ENCODE measurements at regions not wholly inside any gene's neighbourhood (a gene's known extent, or its start where the extent isn't known, plus 50 kb on each side); places are given as distances from the start of the nearest gene placed in this dataset.

- TF ChIP-seq, protein P1, sequence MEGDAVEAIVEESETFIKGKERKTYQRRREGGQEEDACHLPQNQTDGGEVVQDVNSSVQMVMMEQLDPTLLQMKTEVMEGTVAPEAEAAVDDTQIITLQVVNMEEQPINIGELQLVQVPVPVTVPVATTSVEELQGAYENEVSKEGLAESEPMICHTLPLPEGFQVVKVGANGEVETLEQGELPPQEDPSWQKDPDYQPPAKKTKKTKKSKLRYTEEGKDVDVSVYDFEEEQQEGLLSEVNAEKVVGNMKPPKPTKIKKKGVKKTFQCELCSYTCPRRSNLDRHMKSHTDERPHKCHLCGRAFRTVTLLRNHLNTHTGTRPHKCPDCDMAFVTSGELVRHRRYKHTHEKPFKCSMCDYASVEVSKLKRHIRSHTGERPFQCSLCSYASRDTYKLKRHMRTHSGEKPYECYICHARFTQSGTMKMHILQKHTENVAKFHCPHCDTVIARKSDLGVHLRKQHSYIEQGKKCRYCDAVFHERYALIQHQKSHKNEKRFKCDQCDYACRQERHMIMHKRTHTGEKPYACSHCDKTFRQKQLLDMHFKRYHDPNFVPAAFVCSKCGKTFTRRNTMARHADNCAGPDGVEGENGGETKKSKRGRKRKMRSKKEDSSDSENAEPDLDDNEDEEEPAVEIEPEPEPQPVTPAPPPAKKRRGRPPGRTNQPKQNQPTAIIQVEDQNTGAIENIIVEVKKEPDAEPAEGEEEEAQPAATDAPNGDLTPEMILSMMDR (IDR thresholded peaks at IDR 0.05; ENCODE audit: control extremely low read depth, extremely low read depth, low read depth, missing control alignments) = no peak
- ChIA-PET POLR2A (no interaction called here), CTCF (interaction anchor here (1.1 kb wide), 1 partner anchor 11 kb away, joined by 4 read pairs; no protein-coding TSS in a partner anchor)
- no peak for DNase-seq (ENCODE audit: extremely low spot score)
These were observed 772.3 kb downstream of the MAT2B start for GRCh38 chr5:164277720-164278119.

DNA sequence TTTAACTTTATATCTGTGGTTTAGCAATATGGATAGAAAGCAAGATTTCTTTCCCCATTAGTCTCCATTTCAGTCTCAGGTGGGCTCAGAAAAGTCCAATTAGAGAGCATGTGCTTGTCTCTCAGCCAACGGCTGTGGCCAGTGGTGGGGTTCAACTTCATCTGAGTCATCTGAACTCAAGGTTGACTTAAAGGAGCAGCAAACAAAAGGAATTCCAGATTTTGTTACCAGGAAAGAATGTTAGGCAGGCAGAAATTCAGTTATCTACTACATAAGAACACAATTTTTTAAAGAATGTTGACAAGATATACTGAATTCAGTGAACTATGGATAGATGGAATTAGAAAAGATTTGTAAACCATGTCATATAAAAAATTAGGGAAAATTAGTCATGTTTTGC is 784.1 kb downstream of the MAT2B start:
- TF ChIP-seq, protein P1 (IDR thresholded peaks at IDR 0.05; ENCODE audit: control extremely low read depth, extremely low read depth, low read depth, missing control alignments) = no peak
- ChIA-PET CTCF (interaction anchor here (1.5 kb wide), 1 partner anchor 11 kb away, joined by 4 read pairs; no protein-coding TSS in a partner anchor), POLR2A (no interaction called here)
- DNase-seq (ENCODE audit: extremely low spot score) = no peak

GRCh38 chr5:164296603-164297080 is 791.2 kb downstream of the MAT2B start:
- ChIA-PET CTCF (no interaction called here), POLR2A (no interaction called here)
- TF ChIP-seq, protein P1 (IDR thresholded peaks at IDR 0.05; ENCODE audit: control extremely low read depth, extremely low read depth, low read depth, missing control alignments) = no peak
- DNase-seq (ENCODE audit: extremely low spot score) = no peak

- TF ChIP-seq, protein P1 (IDR thresholded peaks at IDR 0.05; ENCODE audit: control extremely low read depth, extremely low read depth, low read depth, missing control alignments) = no peak
- ChIA-PET CTCF (no interaction called here), POLR2A (no interaction called here)
- no peak for DNase-seq (ENCODE audit: extremely low spot score)
These were observed 792.7 kb downstream of the MAT2B start for GRCh38 chr5:164298165-164298564.

- ChIA-PET CTCF (interaction anchor here (1.0 to 2.0 kb wide), 2 partner anchors 12 to 21 kb away, joined by 3 to 4 read pairs; no protein-coding TSS in a partner anchor), POLR2A (no interaction called here)
- DNase-seq (ENCODE audit: extremely low spot score) = no peak
- TF ChIP-seq, protein P1 (IDR thresholded peaks at IDR 0.05; ENCODE audit: control extremely low read depth, extremely low read depth, low read depth, missing control alignments) = no peak
These were observed 794.9 kb downstream of the MAT2B start for GRCh38 chr5:164300295-164300694.

DNA sequence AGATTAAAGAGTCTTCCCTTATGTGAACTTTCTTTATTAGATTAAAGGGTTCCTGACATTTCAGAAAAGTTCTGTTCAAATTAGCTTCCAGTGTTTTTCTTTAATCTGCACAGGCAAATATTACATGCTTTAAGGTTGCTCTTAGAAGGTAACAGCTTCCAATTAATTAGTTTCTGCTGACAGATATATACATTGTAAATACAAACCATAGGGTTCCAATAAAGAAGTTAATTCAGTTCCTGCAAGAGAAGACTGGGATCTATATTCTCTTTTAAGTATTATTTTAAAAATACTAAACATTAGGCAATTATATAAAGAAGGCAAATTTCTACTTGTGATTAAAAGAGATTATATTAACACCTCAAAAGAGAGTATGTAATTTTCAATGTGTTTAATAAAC is 795.7 kb downstream of the MAT2B start:
- DNase-seq (ENCODE audit: extremely low spot score) = no peak
- TF ChIP-seq, protein P1 (IDR thresholded peaks at IDR 0.05; ENCODE audit: control extremely low read depth, extremely low read depth, low read depth, missing control alignments) = no peak
- ChIA-PET POLR2A (no interaction called here), CTCF (interaction anchor here (1.0 to 2.0 kb wide), 2 partner anchors 11 to 22 kb away, joined by 3 to 4 read pairs; no protein-coding TSS in a partner anchor)

Data from GM10248 (cell line).